ENCODE measurements at regions not wholly inside any gene's neighbourhood (a gene's known extent, or its start where the extent isn't known, plus 50 kb on each side); places are given as distances from the start of the nearest gene placed in this dataset.

DNA sequence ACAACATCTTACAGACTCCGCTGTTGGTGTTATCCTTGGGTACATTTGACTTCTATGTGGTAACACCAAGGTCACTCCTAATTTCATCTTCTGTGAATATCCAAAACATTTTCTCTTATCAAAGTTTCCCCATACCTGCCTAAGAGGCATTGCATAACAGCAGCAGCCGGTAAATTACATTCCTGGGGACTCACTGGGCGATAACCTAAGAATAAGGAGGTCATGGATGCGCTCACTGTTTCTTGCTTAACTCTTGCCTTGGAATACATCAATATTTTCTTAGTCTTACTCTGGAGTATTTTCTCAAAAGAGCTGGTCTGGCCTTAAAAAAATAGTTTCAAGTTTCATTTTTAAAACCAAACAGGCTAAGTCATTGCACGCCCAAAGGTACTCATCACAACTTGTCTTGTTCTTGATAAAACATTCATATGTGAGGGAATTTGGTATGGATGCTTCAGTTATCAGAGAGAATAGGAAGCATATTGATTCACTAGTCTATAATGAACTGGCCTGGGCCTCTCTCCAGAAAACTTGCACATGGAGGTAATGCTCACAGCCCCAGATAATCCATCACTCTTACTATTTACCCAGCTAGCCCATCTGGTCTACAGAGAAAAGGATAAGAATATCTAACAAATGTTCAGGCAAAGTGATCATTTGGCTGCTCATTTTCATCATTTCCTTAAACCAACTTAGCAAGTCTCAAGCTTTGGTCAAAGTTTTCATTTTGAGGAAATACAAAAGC lies 235.0 kb upstream of the ERCC4 start:
- CTCF ChIA-PET = no interaction called here
- BruUV-seq (replicated peaks) = no TSS peak

More for the DNA sequence above, 235.0 kb upstream of the ERCC4 start:
- ATAC-seq (no peak), DNase-seq (ENCODE audit: low read depth, low spot score) (no peak)
- H3K4me2 ChIP-seq (ENCODE audit: low read length) = no peak overlapping the region
- H3K27ac ChIP-seq (ENCODE audit: low read depth, low read length) = no peak overlapping the region
- intact Hi-C loops (cut with micrococcal nuclease) = no loop called here
- no peaks in the 10 kb centered on the region for H3K79me2 ChIP-seq (ENCODE audit: insufficient read depth, low read length)
- no peak overlapping the region for H3K4me3 ChIP-seq (replicated peaks in 1 of 2; ENCODE audit: low read depth in 1 of 2, low read length in 2 of 2)
- no peaks in the 10 kb centered on the region for H3K36me3 ChIP-seq (ENCODE audit: control insufficient read depth in 1 of 2, insufficient read depth in 2 of 2, low read length in 2 of 2)
- ChIA-PET POLR2A (no interaction called here), RAD21 (ENCODE audit: low non-redundant PET in 1 of 2, low total read pairs in 2 of 2, uncharacterized antibody in 2 of 2, unreplicated experiment in 2 of 2) (no interaction called here)
- no peaks in the 10 kb centered on the region for H3K27me3 ChIP-seq (ENCODE audit: insufficient read depth, low read length)
- no peak overlapping the region for H2AFZ ChIP-seq (ENCODE audit: low read depth, low read length, poor library complexity, severe bottlenecking)
- TF ChIP-seq EZH2phosphoT487 (IDR thresholded peaks at IDR 0.05; ENCODE audit: borderline replicate concordance) (no peak), ZFX (IDR thresholded peaks at IDR 0.05) (no peak), ELF1 (IDR thresholded peaks at IDR 0.05; ENCODE audit: borderline replicate concordance, low read depth) (no peak), SRF (IDR thresholded peaks at IDR 0.05; ENCODE audit: low read depth) (no peak), CBX3 (IDR thresholded peaks at IDR 0.05; ENCODE audit: low read depth) (no peak), POLR2A (IDR thresholded peaks at IDR 0.05; ENCODE audit: borderline replicate concordance, extremely low read depth, insufficient read depth, insufficient read length) (no peak), TCF7L2 (IDR thresholded peaks at IDR 0.05; ENCODE audit: borderline replicate concordance, extremely low read depth, insufficient read depth, insufficient read length) (no peak), SIN3A (IDR thresholded peaks at IDR 0.05; ENCODE audit: low read depth) (no peak), CEBPB (IDR thresholded peaks at IDR 0.05; ENCODE audit: low read depth) (no peak), ZNF274 (IDR thresholded peaks at IDR 0.05; ENCODE audit: low read depth, low read length) (no peak), EGR1 (IDR thresholded peaks at IDR 0.05; ENCODE audit: low read depth) (no peak), EZH2 (IDR thresholded peaks at IDR 0.05) (no peak), JUND (IDR thresholded peaks at IDR 0.05) (no peak), SP1 (IDR thresholded peaks at IDR 0.05; ENCODE audit: low read depth) (no peak)
- TF ChIP-seq, protein P1, sequence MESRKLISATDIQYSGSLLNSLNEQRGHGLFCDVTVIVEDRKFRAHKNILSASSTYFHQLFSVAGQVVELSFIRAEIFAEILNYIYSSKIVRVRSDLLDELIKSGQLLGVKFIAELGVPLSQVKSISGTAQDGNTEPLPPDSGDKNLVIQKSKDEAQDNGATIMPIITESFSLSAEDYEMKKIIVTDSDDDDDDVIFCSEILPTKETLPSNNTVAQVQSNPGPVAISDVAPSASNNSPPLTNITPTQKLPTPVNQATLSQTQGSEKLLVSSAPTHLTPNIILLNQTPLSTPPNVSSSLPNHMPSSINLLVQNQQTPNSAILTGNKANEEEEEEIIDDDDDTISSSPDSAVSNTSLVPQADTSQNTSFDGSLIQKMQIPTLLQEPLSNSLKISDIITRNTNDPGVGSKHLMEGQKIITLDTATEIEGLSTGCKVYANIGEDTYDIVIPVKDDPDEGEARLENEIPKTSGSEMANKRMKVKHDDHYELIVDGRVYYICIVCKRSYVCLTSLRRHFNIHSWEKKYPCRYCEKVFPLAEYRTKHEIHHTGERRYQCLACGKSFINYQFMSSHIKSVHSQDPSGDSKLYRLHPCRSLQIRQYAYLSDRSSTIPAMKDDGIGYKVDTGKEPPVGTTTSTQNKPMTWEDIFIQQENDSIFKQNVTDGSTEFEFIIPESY (IDR thresholded peaks at IDR 0.05; ENCODE audit: extremely low read depth, insufficient replicate concordance, low read length) = no peak
- TF ChIP-seq, protein P2, sequence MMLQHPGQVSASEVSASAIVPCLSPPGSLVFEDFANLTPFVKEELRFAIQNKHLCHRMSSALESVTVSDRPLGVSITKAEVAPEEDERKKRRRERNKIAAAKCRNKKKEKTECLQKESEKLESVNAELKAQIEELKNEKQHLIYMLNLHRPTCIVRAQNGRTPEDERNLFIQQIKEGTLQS (IDR thresholded peaks at IDR 0.05) = no peak
- TF ChIP-seq, protein P3, sequence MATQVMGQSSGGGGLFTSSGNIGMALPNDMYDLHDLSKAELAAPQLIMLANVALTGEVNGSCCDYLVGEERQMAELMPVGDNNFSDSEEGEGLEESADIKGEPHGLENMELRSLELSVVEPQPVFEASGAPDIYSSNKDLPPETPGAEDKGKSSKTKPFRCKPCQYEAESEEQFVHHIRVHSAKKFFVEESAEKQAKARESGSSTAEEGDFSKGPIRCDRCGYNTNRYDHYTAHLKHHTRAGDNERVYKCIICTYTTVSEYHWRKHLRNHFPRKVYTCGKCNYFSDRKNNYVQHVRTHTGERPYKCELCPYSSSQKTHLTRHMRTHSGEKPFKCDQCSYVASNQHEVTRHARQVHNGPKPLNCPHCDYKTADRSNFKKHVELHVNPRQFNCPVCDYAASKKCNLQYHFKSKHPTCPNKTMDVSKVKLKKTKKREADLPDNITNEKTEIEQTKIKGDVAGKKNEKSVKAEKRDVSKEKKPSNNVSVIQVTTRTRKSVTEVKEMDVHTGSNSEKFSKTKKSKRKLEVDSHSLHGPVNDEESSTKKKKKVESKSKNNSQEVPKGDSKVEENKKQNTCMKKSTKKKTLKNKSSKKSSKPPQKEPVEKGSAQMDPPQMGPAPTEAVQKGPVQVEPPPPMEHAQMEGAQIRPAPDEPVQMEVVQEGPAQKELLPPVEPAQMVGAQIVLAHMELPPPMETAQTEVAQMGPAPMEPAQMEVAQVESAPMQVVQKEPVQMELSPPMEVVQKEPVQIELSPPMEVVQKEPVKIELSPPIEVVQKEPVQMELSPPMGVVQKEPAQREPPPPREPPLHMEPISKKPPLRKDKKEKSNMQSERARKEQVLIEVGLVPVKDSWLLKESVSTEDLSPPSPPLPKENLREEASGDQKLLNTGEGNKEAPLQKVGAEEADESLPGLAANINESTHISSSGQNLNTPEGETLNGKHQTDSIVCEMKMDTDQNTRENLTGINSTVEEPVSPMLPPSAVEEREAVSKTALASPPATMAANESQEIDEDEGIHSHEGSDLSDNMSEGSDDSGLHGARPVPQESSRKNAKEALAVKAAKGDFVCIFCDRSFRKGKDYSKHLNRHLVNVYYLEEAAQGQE (IDR thresholded peaks at IDR 0.05; ENCODE audit: low read depth) = no peak
- TF ChIP-seq, protein P4, sequence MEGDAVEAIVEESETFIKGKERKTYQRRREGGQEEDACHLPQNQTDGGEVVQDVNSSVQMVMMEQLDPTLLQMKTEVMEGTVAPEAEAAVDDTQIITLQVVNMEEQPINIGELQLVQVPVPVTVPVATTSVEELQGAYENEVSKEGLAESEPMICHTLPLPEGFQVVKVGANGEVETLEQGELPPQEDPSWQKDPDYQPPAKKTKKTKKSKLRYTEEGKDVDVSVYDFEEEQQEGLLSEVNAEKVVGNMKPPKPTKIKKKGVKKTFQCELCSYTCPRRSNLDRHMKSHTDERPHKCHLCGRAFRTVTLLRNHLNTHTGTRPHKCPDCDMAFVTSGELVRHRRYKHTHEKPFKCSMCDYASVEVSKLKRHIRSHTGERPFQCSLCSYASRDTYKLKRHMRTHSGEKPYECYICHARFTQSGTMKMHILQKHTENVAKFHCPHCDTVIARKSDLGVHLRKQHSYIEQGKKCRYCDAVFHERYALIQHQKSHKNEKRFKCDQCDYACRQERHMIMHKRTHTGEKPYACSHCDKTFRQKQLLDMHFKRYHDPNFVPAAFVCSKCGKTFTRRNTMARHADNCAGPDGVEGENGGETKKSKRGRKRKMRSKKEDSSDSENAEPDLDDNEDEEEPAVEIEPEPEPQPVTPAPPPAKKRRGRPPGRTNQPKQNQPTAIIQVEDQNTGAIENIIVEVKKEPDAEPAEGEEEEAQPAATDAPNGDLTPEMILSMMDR (IDR thresholded peaks at IDR 0.05 in 2 of 3, conservative IDR thresholded peaks at IDR 0.05 in 1 of 3; ENCODE audit: borderline replicate concordance in 1 of 3, insufficient read depth in 1 of 3, low read depth in 2 of 3, low read length in 2 of 3) = no peak
- H3K9me2 ChIP-seq (ENCODE audit: insufficient read depth) = no peaks in the 10 kb centered on the region
- no peaks in the 10 kb centered on the region for H3K9me3 ChIP-seq (ENCODE audit: control insufficient read depth in 1 of 2, insufficient read depth in 1 of 2, low read depth in 1 of 2, low read length in 2 of 2)
- no peaks in the 10 kb centered on the region for H3K4me1 ChIP-seq (ENCODE audit: control insufficient read depth in 1 of 2, insufficient read depth in 2 of 2, low read length in 2 of 2)
- no peaks in the 10 kb centered on the region for H4K20me1 ChIP-seq (ENCODE audit: insufficient read depth)
- H3K9ac ChIP-seq (ENCODE audit: low read length) = no peak overlapping the region
